K562 (cell line): ENCODE measurements at regions not wholly inside any gene's neighbourhood (a gene's known extent, or its start where the extent isn't known, plus 50 kb on each side); places are given as distances from the start of the nearest gene placed in this dataset.

Source experiments
- ATAC-seq: fragments of 200-7000 bp; cut with Tn5 transposase; 3 replicates; pipeline ENCODE4 v1.9.1; 2020; ENCODE audit warnings: moderate library complexity
- BruUV-seq: library from RNA; stranded (reverse); fragments of 400-500 nt; replicated peaks from 2 replicates; lab custom pipeline; 2021; lab: Mats Ljungman, UMichigan
- CTCF ChIA-PET: fragments of 300-600 bp; formaldehyde crosslinking; extraction: SDS; loops from one replicate; lab custom pipeline; 2021; ENCODE audit warnings: low intra/inter-chr PET ratio; lab: Yijun Ruan, JAX
- POLR2A ChIA-PET: fragments of 300-600, 350-650 bp; sonication (Branson Sonifier 250); formaldehyde crosslinking; extraction: SDS; loops from one replicate; lab custom pipeline; 2021; ENCODE audit warnings: antibody characterized with exemption, inconsistent platforms; lab: Yijun Ruan, JAX
- DNase-seq, 4 experiments: peaks; one replicate each; pipeline versions ENCODE4 v3.0.0 to v3.0.0-alpha.2; 2011 to 2018; ENCODE audit warnings: low spot score in 3 of 4, mixed read lengths in 3 of 4; ENCODE audit errors: extremely low read depth in 1 of 4
- FAIRE-seq: peaks from 2 replicates; lab custom pipeline; 2011; peaks lifted over from hg19 to GRCh38; lab: Jason Lieb, UNC
- H2AFZ ChIP-seq: 2 replicates; pipeline ENCODE4 v1.6.0; 2011; ENCODE audit warnings: low read depth, low read length, control low read depth, inconsistent platforms
- H3K27ac ChIP-seq: fragments of 200-600 bp; 3 replicates; pipeline ENCODE4 v1.8.0; 2011; ENCODE audit warnings: low read depth, mild to moderate bottlenecking, control low read depth, inconsistent platforms, low read length, moderate library complexity, mixed read lengths; ENCODE audit errors: extremely low read depth
- H3K27me3 ChIP-seq, 2 experiments: fragments of 300-600 bp in 1 of 2; 2 replicates in 1 of 2; 3 replicates in 1 of 2; pipeline versions ENCODE4 v1.6.0 to v1.8.0; 2011; ENCODE audit warnings: inconsistent platforms in 2 of 2, low read length in 2 of 2, mild to moderate bottlenecking in 1 of 2, mixed read lengths in 1 of 2, moderate library complexity in 1 of 2; ENCODE audit not compliant: control insufficient read depth in 2 of 2, insufficient read depth in 2 of 2
- H3K36me3 ChIP-seq: fragments of 300-600 bp; 3 replicates; pipeline ENCODE4 v1.8.0; 2011; ENCODE audit warnings: mild to moderate bottlenecking, low read length, inconsistent platforms; ENCODE audit not compliant: control insufficient read depth, insufficient read depth
- H3K4me1 ChIP-seq, 2 experiments: fragments of 200-600 bp in 1 of 2; replicated peaks in 1 of 2; 2 replicates in 1 of 2; 3 replicates in 1 of 2; pipeline versions ENCODE4 v1.5.1 to v1.8.0; 2011; ENCODE audit warnings: inconsistent platforms in 2 of 2, low read length in 2 of 2, mild to moderate bottlenecking in 1 of 2, mixed read lengths in 1 of 2, moderate library complexity in 1 of 2; ENCODE audit not compliant: control insufficient read depth in 2 of 2, insufficient read depth in 2 of 2
- H3K4me2 ChIP-seq: 2 replicates; pipeline ENCODE4 v1.6.1; 2011; ENCODE audit warnings: low read length, control low read depth, inconsistent platforms, mixed read lengths; ENCODE audit not compliant: insufficient read depth
- H3K4me3 ChIP-seq: fragments of 200-600 bp; sonication (generic), shearing (Covaris generic); 2 replicates; pipeline ENCODE4 v1.5.1; 2016; ENCODE audit warnings: control low read depth, inconsistent platforms
- H3K79me2 ChIP-seq: fragments of 200-600 bp; 3 replicates; pipeline ENCODE4 v1.8.0; 2011; ENCODE audit warnings: low read length, inconsistent platforms; ENCODE audit not compliant: control insufficient read depth, insufficient read depth
- H3K9ac ChIP-seq, 2 experiments: 2 replicates each; pipeline versions ENCODE4 v1.6.0 to v1.6.1; 2011; ENCODE audit warnings: low read depth in 2 of 2, low read length in 2 of 2, control low read depth in 1 of 2, inconsistent platforms in 1 of 2, mild to moderate bottlenecking in 1 of 2, mixed read lengths in 1 of 2; ENCODE audit not compliant: insufficient read depth in 1 of 2
- H3K9me1 ChIP-seq: one replicate; pipeline ENCODE4 v1.6.0; 2011; ENCODE audit warnings: inconsistent platforms, mild to moderate bottlenecking, low read length, moderate library complexity; ENCODE audit not compliant: control insufficient read depth, insufficient read depth
- H3K9me3 ChIP-seq: replicated peaks from 2 replicates; pipeline ENCODE4 v1.5.1; 2011; ENCODE audit warnings: low read depth, low read length, inconsistent platforms; ENCODE audit not compliant: control insufficient read depth, insufficient read depth
- H4K20me1 ChIP-seq: replicated peaks from 2 replicates; pipeline ENCODE4 v1.6.1; 2011; ENCODE audit warnings: low read length, inconsistent platforms, mixed read lengths; ENCODE audit not compliant: control insufficient read depth, insufficient read depth
- CCAR2 ChIP-seq: fragments of 200-400 bp; formaldehyde crosslinking; IDR thresholded peaks from 2 replicates; pipeline ENCODE4 v1.6.1; 2017; ENCODE audit warnings: mild to moderate bottlenecking, low read depth, low read length
- FOXP1 ChIP-seq: sonication (generic); formaldehyde crosslinking; IDR thresholded peaks from 2 replicates; pipeline ENCODE4 v1.8.0; 2022; ENCODE audit warnings: mild to moderate bottlenecking, missing genetic modification reagents
- MEIS2 ChIP-seq: fragments of 450-650 bp; IDR thresholded peaks from 2 replicates; pipeline ENCODE4 v1.6.1; 2014; ENCODE audit warnings: mild to moderate bottlenecking; ENCODE audit not compliant: partially characterized antibody
- PHF21A ChIP-seq: fragments of 450-650 bp; IDR thresholded peaks from 2 replicates; pipeline ENCODE4 v1.6.1; 2017; ENCODE audit warnings: low read depth, borderline replicate concordance
- SIX5 ChIP-seq, 2 experiments: IDR thresholded peaks; 2 replicates each; pipeline ENCODE4 v1.6.1; 2011; ENCODE audit warnings: low read length in 2 of 2, borderline replicate concordance in 1 of 2, low read depth in 1 of 2, mild to moderate bottlenecking in 1 of 2, moderate library complexity in 1 of 2; ENCODE audit not compliant: insufficient read depth in 1 of 2
- TAF7 ChIP-seq: fragments of 450-650 bp; IDR thresholded peaks from 2 replicates; pipeline ENCODE4 v1.6.1; 2016; ENCODE audit warnings: missing genetic modification characterization, missing compliant biosample characterization
- THRAP3 ChIP-seq: fragments of 450-650 bp; IDR thresholded peaks from 2 replicates; pipeline ENCODE4 v1.6.1; 2016; ENCODE audit warnings: mild to moderate bottlenecking, inconsistent platforms, borderline replicate concordance
- TRIM28 ChIP-seq: fragments of 450-650 bp; IDR thresholded peaks from 2 replicates; pipeline ENCODE4 v1.6.1; 2017
- ZBTB17 ChIP-seq: fragments of 450-650 bp; formaldehyde crosslinking; IDR thresholded peaks from 2 replicates; pipeline ENCODE4 v1.4.0; 2020; ENCODE audit warnings: mild to moderate bottlenecking
- WGBS: fragments of 100-300 bp; shearing (Covaris generic); methylation state at CpG from one replicate; pipeline ENCODE4 v1.1.6; 2016; ENCODE audit warnings: low coverage, mixed read lengths; ENCODE audit not compliant: insufficient coverage; ENCODE audit errors: missing lambda C conversion rate; 5-methylcytosine and 5-hydroxymethylcytosine counted together
- in situ Hi-C: fragments of 300-500 bp; cut with MboI; formaldehyde crosslinking; loops from 4 replicates; pipeline ENCODE4 v1.15.0; 2018; ENCODE audit warnings: inconsistent platforms, mixed read lengths
- intact Hi-C: fragments of 100-400 bp; cut with micrococcal nuclease; formaldehyde crosslinking; loops from 2 replicates; pipeline ENCODE4 v1.14.2; 2022
- TF ChIP-seq, protein P1 (sequence below): sonication (generic); formaldehyde crosslinking; IDR thresholded peaks from 2 replicates; pipeline ENCODE4 v1.8.0; 2022; ENCODE audit warnings: missing genetic modification reagents, mild to moderate bottlenecking, borderline replicate concordance

DNA sequence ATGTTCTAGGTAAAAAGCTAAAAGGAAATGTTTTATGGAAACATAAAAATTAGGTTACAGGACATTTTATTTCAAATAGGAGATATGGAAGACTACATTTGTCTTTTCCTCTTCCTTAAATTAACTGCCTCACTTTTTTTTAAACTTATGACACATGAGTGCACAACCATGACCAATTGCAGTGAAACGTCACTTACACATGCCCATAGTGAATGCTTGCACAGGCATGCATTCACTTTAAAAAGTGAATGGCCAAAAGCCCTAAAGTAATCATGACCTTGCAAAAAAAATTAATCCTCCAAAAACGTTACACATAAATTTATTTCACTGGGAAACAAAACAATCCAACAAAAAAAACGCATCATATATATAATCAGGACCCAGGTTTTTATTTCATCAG is 343.2 kb upstream of the TMTC1 start:
- H3K79me2 ChIP-seq: no peaks in the 10 kb centered on the region
- H3K27ac ChIP-seq: no peak overlapping the region
- BruUV-seq: no TSS peak
- no peak for ATAC-seq
- H2AFZ ChIP-seq: no peak overlapping the region
- intact Hi-C loops: no loop called here
- no peak overlapping the region for H3K4me2 ChIP-seq
- H3K9ac ChIP-seq: no peak overlapping the region
- POLR2A ChIA-PET: no interaction called here
- H4K20me1 ChIP-seq: no peaks in the 10 kb centered on the region
- H3K36me3 ChIP-seq: no peaks in the 10 kb centered on the region
- no peaks in the 10 kb centered on the region for H3K4me1 ChIP-seq
- in situ Hi-C loops: no loop called here
- H3K9me3 ChIP-seq: no peaks in the 10 kb centered on the region
- H3K4me3 ChIP-seq: no peak overlapping the region
- WGBS: 0% methylated on average over 2 of the region's 3 CpGs
- no peaks in the 10 kb centered on the region for H3K9me1 ChIP-seq
- no peak for FAIRE-seq
- CTCF ChIA-PET: no interaction called here
- no peak for TF ChIP-seq FOXP1 (CRISPR knock-in tag)
- H3K27me3 ChIP-seq: no peaks in the 10 kb centered on the region
- no peak for DNase-seq

DNA sequence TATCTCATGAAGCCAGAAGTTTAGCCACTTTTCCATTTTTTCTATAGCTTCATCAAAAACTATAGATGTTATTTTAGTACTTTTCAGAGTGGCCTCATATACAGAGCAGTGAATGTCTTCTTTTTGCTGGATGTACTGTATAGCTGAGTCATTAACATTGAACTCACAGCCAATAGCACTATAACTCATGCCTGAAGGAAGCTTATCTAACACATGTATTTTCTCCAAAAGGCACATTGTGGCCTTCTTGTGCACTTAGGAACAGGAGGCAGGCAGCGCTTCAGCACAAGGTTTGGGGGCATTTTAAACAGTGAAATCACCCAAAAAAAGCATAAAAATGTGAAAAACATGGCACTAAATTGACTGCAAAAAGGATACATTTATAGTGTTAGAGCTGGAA is 336.8 kb upstream of the TMTC1 start:
- intact Hi-C loops (no loop called here), in situ Hi-C loops (no loop called here)
- Histone ChIP-seq H3K4me2 (no peak overlapping the region), H3K27ac (no peak overlapping the region), H3K9ac (no peak overlapping the region), H2AFZ (no peak overlapping the region), H3K79me2 (no peaks in the 10 kb centered on the region), H3K4me3 (no peak overlapping the region), H3K27me3 (no peaks in the 10 kb centered on the region), H3K4me1 (no peaks in the 10 kb centered on the region), H3K9me1 (no peaks in the 10 kb centered on the region), H3K36me3 (no peaks in the 10 kb centered on the region), H3K9me3 (no peaks in the 10 kb centered on the region), H4K20me1 (no peaks in the 10 kb centered on the region)
- DNase-seq (no peak), ATAC-seq (no peak), FAIRE-seq (no peak)
- POLR2A ChIA-PET: interaction anchor here (0.9 kb wide), 1 partner anchor 11 kb away, joined by 3 read pairs; no protein-coding TSS in a partner anchor
- CTCF ChIA-PET: no interaction called here
- BruUV-seq: no TSS peak
- no peak for TF ChIP-seq THRAP3
- TF ChIP-seq CCAR2: no peak
- TF ChIP-seq, protein P1, sequence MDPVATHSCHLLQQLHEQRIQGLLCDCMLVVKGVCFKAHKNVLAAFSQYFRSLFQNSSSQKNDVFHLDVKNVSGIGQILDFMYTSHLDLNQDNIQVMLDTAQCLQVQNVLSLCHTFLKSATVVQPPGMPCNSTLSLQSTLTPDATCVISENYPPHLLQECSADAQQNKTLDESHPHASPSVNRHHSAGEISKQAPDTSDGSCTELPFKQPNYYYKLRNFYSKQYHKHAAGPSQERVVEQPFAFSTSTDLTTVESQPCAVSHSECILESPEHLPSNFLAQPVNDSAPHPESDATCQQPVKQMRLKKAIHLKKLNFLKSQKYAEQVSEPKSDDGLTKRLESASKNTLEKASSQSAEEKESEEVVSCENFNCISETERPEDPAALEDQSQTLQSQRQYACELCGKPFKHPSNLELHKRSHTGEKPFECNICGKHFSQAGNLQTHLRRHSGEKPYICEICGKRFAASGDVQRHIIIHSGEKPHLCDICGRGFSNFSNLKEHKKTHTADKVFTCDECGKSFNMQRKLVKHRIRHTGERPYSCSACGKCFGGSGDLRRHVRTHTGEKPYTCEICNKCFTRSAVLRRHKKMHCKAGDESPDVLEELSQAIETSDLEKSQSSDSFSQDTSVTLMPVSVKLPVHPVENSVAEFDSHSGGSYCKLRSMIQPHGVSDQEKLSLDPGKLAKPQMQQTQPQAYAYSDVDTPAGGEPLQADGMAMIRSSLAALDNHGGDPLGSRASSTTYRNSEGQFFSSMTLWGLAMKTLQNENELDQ: no peak
- TF ChIP-seq TAF7: no peak
- TF ChIP-seq ZBTB17 (CRISPR knock-in tag): no peak
- TF ChIP-seq MEIS2: no peak
- TF ChIP-seq TRIM28: no peak
- no peak for TF ChIP-seq SIX5 (IDR thresholded peaks at IDR 0.05; ENCODE audit: borderline replicate concordance in 1 of 2, insufficient read depth in 1 of 2, low read depth in 1 of 2, low read length in 2 of 2)
- TF ChIP-seq PHF21A: no peak
- WGBS: 0% methylated on average over 1 of the region's 1 CpG
